HCT116 (cell line): ENCODE measurements at regions not wholly inside any gene's neighbourhood (a gene's known extent, or its start where the extent isn't known, plus 50 kb on each side); places are given as distances from the start of the nearest gene placed in this dataset.

ENCODE experiments used
- ATAC-seq: fragments of 200-7000 bp; cut with Tn5 transposase; 2 replicates; pipeline ENCODE4 v1.9.1; 2020; ENCODE audit warnings: mild to moderate bottlenecking, moderate library complexity
- BruUV-seq: library from RNA; stranded (reverse); fragments of 400-500 nt; replicated peaks from 2 replicates; lab custom pipeline; 2021; lab: Mats Ljungman, UMichigan
- CTCF ChIA-PET: fragments of 300-600 bp; sonication (Branson Sonifier 250); formaldehyde crosslinking; loops from one replicate; lab custom pipeline; 2021; ENCODE audit warnings: antibody characterized with exemption; lab: Charles Lee
- POLR2A ChIA-PET: fragments of 300-600, 350-600 bp; sonication (Branson Sonifier 250); formaldehyde crosslinking; loops from one replicate; lab custom pipeline; 2021; ENCODE audit warnings: antibody characterized with exemption; lab: Charles Lee
- RAD21 ChIA-PET, 2 experiments: fragments of 300-600 bp; sonication (Branson Sonifier 250); formaldehyde crosslinking; loops; one replicate each; lab custom pipeline; 2023; ENCODE audit warnings: low total read pairs in 2 of 2; ENCODE audit not compliant: uncharacterized antibody in 2 of 2, unreplicated experiment in 2 of 2, low non-redundant PET in 1 of 2; lab: Charles Lee
- DNase-seq: peaks from one replicate; pipeline ENCODE4 v3.0.0-alpha.2; 2010; ENCODE audit warnings: low read depth, low spot score
- H2AFZ ChIP-seq: fragments of 200-600 bp; shearing (Covaris generic), sonication (generic); 2 replicates; pipeline ENCODE4 v1.6.1; 2017; ENCODE audit warnings: low read depth, mixed run types, mixed read lengths, antibody characterized with exemption, low read length; ENCODE audit not compliant: poor library complexity, severe bottlenecking
- H3K27ac ChIP-seq: 2 replicates; pipeline ENCODE4 v1.5.1; 2012; ENCODE audit warnings: low read depth, low read length
- H3K27me3 ChIP-seq: fragments of 200-600 bp; sonication (generic); 2 replicates; pipeline ENCODE4 v1.6.1; 2016; ENCODE audit warnings: mixed run types, low read length, mixed read lengths; ENCODE audit not compliant: insufficient read depth
- H3K36me3 ChIP-seq, 2 experiments: fragments of 200-500 bp in 1 of 2; fragments of 200-600 bp in 1 of 2; sonication (Bioruptor generic) in 1 of 2; sonication (generic) in 1 of 2; 2 replicates each; pipeline versions ENCODE4 v1.5.1 to v1.6.1; 2014 to 2016; ENCODE audit warnings: low read length in 2 of 2, inconsistent platforms in 1 of 2, mixed read lengths in 1 of 2, mixed run types in 1 of 2; ENCODE audit not compliant: insufficient read depth in 2 of 2, control insufficient read depth in 1 of 2
- H3K4me1 ChIP-seq, 2 experiments: fragments of 200-600 bp in 1 of 2; sonication (generic) in 1 of 2; 2 replicates each; pipeline versions ENCODE4 v1.5.1 to v1.6.1; 2012 to 2017; ENCODE audit warnings: low read length in 2 of 2, inconsistent platforms in 1 of 2, mild to moderate bottlenecking in 1 of 2, mixed read lengths in 1 of 2, mixed run types in 1 of 2, moderate library complexity in 1 of 2; ENCODE audit not compliant: insufficient read depth in 2 of 2, control insufficient read depth in 1 of 2
- H3K4me2 ChIP-seq: fragments of 200-600 bp; sonication (generic); 2 replicates; pipeline ENCODE4 v1.6.1; 2017; ENCODE audit warnings: mixed run types, low read length, mixed read lengths
- H3K4me3 ChIP-seq, 2 experiments: fragments of 200-600 bp in 1 of 2; sonication (generic) in 1 of 2; replicated peaks in 1 of 2; 2 replicates each; pipeline ENCODE4 v1.5.1; 2011 to 2016; ENCODE audit warnings: low read length in 2 of 2, control low read depth in 1 of 2, low read depth in 1 of 2, mild to moderate bottlenecking in 1 of 2, mixed read lengths in 1 of 2, mixed run types in 1 of 2
- H3K79me2 ChIP-seq: fragments of 200-600 bp; sonication (generic); 2 replicates; pipeline ENCODE4 v1.6.1; 2017; ENCODE audit warnings: mild to moderate bottlenecking, mixed run types, low read length, moderate library complexity, mixed read lengths; ENCODE audit not compliant: insufficient read depth
- H3K9ac ChIP-seq: fragments of 200-600 bp; sonication (generic); 2 replicates; pipeline ENCODE4 v1.6.1; 2016; ENCODE audit warnings: low read length, mixed read lengths
- H3K9me2 ChIP-seq: fragments of 200-600 bp; sonication (generic), shearing (Covaris generic); 2 replicates; pipeline ENCODE4 v1.6.1; 2017; ENCODE audit warnings: mixed run types, mild to moderate bottlenecking, moderate library complexity; ENCODE audit not compliant: insufficient read depth
- H3K9me3 ChIP-seq, 2 experiments: fragments of 200-500 bp in 1 of 2; fragments of 200-600 bp in 1 of 2; sonication (Bioruptor generic) in 1 of 2; sonication (generic) in 1 of 2; 2 replicates each; pipeline ENCODE4 v1.6.1; 2014 to 2017; ENCODE audit warnings: low read length in 2 of 2, mixed read lengths in 2 of 2, inconsistent platforms in 1 of 2, low read depth in 1 of 2, mild to moderate bottlenecking in 1 of 2, mixed run types in 1 of 2, moderate library complexity in 1 of 2; ENCODE audit not compliant: control insufficient read depth in 1 of 2, insufficient read depth in 1 of 2
- H4K20me1 ChIP-seq: fragments of 200-600 bp; sonication (generic), shearing (Covaris generic); 2 replicates; pipeline ENCODE4 v1.6.1; 2017; ENCODE audit warnings: mixed run types, mild to moderate bottlenecking, moderate library complexity; ENCODE audit not compliant: insufficient read depth
- CEBPB ChIP-seq: IDR thresholded peaks from 2 replicates; pipeline ENCODE4 v1.6.1; 2012; ENCODE audit warnings: low read depth
- EGR1 ChIP-seq: IDR thresholded peaks from 2 replicates; pipeline ENCODE4 v1.6.1; 2012; ENCODE audit warnings: low read depth
- ELF1 ChIP-seq: IDR thresholded peaks from 2 replicates; pipeline ENCODE4 v1.6.1; 2012; ENCODE audit warnings: low read depth, borderline replicate concordance
- EZH2phosphoT487 ChIP-seq: fragments of 200-600 bp; IDR thresholded peaks from 2 replicates; pipeline ENCODE4 v1.6.1; 2018; ENCODE audit warnings: antibody characterized with exemption, borderline replicate concordance
- FOSL1 ChIP-seq: IDR thresholded peaks from 2 replicates; pipeline ENCODE4 v1.6.1; 2012; ENCODE audit warnings: low read depth
- JUND ChIP-seq: IDR thresholded peaks from 2 replicates; pipeline ENCODE4 v1.6.1; 2012
- SRF ChIP-seq: IDR thresholded peaks from 2 replicates; pipeline ENCODE4 v1.6.1; 2012; ENCODE audit warnings: low read depth
- intact Hi-C: fragments of 100-400 bp; cut with micrococcal nuclease; formaldehyde crosslinking; loops from 2 replicates; pipeline ENCODE4 v1.10.0; 2022
- TF ChIP-seq, protein P1 (sequence below): IDR thresholded peaks from 2 replicates; pipeline ENCODE4 v1.6.1; 2012
- TF ChIP-seq, protein P2 (sequence below), 3 experiments: fragments of 200-600 bp in 1 of 3; sonication (generic) in 1 of 3; IDR thresholded peaks in 2 of 3; conservative IDR thresholded peaks in 1 of 3; 2 replicates each; pipeline ENCODE4 v1.5.1; 2012 to 2017; ENCODE audit warnings: low read depth in 2 of 3, low read length in 2 of 3, antibody characterized with exemption in 1 of 3, borderline replicate concordance in 1 of 3, control low read depth in 1 of 3, mild to moderate bottlenecking in 1 of 3, mixed read lengths in 1 of 3, mixed run types in 1 of 3, moderate library complexity in 1 of 3; ENCODE audit not compliant: insufficient read depth in 1 of 3
- TF ChIP-seq, protein P3 (sequence below): IDR thresholded peaks from 2 replicates; pipeline ENCODE4 v1.6.1; 2012
- TF ChIP-seq, protein P4 (sequence below): IDR thresholded peaks from 2 replicates; pipeline ENCODE4 v1.6.1; 2012; ENCODE audit warnings: low read depth

DNA sequence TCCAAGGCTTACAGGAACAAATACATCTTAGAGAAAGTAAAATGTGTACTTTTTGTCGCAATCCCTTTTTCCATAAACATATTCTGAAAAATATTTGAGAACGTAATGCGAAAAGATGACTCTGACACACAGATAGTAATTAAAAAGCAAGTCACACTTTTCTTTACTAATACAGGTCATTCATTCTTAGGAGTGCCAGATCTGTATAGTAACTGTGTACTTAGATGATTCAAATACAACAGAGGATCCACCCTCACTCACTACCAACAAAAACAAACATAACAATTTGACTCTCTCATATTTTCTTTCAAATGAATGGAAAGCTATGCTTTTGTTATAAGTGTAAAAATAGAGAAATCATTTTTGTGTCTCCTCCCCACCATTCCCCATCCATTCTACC, 795.4 kb downstream of the SLC6A15 start:
- no peaks in the 10 kb centered on the region for H3K36me3 ChIP-seq
- TF ChIP-seq ELF1 (no peak), FOSL1 (no peak), SRF (no peak), EZH2phosphoT487 (no peak), EGR1 (no peak), JUND (no peak), CEBPB (no peak)
- TF ChIP-seq, protein P1, sequence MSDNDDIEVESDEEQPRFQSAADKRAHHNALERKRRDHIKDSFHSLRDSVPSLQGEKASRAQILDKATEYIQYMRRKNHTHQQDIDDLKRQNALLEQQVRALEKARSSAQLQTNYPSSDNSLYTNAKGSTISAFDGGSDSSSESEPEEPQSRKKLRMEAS: no peak
- TF ChIP-seq, protein P2, sequence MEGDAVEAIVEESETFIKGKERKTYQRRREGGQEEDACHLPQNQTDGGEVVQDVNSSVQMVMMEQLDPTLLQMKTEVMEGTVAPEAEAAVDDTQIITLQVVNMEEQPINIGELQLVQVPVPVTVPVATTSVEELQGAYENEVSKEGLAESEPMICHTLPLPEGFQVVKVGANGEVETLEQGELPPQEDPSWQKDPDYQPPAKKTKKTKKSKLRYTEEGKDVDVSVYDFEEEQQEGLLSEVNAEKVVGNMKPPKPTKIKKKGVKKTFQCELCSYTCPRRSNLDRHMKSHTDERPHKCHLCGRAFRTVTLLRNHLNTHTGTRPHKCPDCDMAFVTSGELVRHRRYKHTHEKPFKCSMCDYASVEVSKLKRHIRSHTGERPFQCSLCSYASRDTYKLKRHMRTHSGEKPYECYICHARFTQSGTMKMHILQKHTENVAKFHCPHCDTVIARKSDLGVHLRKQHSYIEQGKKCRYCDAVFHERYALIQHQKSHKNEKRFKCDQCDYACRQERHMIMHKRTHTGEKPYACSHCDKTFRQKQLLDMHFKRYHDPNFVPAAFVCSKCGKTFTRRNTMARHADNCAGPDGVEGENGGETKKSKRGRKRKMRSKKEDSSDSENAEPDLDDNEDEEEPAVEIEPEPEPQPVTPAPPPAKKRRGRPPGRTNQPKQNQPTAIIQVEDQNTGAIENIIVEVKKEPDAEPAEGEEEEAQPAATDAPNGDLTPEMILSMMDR (IDR thresholded peaks at IDR 0.05 in 2 of 3, conservative IDR thresholded peaks at IDR 0.05 in 1 of 3; ENCODE audit: borderline replicate concordance in 1 of 3, insufficient read depth in 1 of 3, low read depth in 2 of 3, low read length in 2 of 3): no peak
- TF ChIP-seq, protein P3, sequence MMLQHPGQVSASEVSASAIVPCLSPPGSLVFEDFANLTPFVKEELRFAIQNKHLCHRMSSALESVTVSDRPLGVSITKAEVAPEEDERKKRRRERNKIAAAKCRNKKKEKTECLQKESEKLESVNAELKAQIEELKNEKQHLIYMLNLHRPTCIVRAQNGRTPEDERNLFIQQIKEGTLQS: no peak
- TF ChIP-seq, protein P4, sequence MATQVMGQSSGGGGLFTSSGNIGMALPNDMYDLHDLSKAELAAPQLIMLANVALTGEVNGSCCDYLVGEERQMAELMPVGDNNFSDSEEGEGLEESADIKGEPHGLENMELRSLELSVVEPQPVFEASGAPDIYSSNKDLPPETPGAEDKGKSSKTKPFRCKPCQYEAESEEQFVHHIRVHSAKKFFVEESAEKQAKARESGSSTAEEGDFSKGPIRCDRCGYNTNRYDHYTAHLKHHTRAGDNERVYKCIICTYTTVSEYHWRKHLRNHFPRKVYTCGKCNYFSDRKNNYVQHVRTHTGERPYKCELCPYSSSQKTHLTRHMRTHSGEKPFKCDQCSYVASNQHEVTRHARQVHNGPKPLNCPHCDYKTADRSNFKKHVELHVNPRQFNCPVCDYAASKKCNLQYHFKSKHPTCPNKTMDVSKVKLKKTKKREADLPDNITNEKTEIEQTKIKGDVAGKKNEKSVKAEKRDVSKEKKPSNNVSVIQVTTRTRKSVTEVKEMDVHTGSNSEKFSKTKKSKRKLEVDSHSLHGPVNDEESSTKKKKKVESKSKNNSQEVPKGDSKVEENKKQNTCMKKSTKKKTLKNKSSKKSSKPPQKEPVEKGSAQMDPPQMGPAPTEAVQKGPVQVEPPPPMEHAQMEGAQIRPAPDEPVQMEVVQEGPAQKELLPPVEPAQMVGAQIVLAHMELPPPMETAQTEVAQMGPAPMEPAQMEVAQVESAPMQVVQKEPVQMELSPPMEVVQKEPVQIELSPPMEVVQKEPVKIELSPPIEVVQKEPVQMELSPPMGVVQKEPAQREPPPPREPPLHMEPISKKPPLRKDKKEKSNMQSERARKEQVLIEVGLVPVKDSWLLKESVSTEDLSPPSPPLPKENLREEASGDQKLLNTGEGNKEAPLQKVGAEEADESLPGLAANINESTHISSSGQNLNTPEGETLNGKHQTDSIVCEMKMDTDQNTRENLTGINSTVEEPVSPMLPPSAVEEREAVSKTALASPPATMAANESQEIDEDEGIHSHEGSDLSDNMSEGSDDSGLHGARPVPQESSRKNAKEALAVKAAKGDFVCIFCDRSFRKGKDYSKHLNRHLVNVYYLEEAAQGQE: no peak
- no peak for DNase-seq
- H3K27me3 ChIP-seq: no peaks in the 10 kb centered on the region
- H4K20me1 ChIP-seq: no peaks in the 10 kb centered on the region
- H3K4me2 ChIP-seq: no peak overlapping the region
- no TSS peak for BruUV-seq
- H3K4me1 ChIP-seq: no peaks in the 10 kb centered on the region
- intact Hi-C loops: no loop called here
- no peak overlapping the region for H2AFZ ChIP-seq
- no peak overlapping the region for H3K27ac ChIP-seq
- no peak overlapping the region for H3K4me3 ChIP-seq
- H3K9ac ChIP-seq: no peak overlapping the region
- no peaks in the 10 kb centered on the region for H3K9me3 ChIP-seq
- ChIA-PET RAD21 (no interaction called here), POLR2A (no interaction called here), CTCF (no interaction called here)
- H3K9me2 ChIP-seq: no peaks in the 10 kb centered on the region
- H3K79me2 ChIP-seq: no peaks in the 10 kb centered on the region
- no peak for ATAC-seq
